Femur (tissue), 1 donor: ENCODE measurements at regions not wholly inside any gene's neighbourhood (a gene's known extent, or its start where the extent isn't known, plus 50 kb on each side); places are given as distances from the start of the nearest gene placed in this dataset.
"Not testable (repeated sequence)": the region's sequence is repeated elsewhere in the genome, so short reads cannot be mapped to it uniquely, and the experiment has no call there.

Source experiments
- DNase-seq: peaks from one replicate; pipeline ENCODE4 v3.0.0-alpha.2; 2017

DNA sequence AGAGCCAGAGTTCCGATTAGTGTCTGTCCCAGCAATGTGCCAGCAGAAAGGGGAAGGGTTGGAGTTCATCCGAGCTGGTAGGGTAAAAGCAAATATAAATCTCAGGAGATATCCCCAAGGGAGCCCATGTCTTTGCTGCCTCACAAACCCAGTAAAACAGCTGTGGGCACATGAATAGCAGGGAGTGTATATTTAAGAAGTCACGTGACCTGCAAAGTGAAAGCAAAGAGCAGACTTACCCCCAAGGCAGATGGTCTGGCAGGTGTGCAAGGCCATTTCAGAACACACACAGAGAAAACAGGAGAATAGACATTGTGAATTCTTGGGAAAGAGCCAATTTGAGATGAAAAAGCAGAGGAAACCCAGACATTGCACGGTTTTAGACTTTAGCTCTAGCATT lies 653.4 kb downstream of the TGIF2LX start:
- DNase-seq: not testable (repeated sequence)

DNA sequence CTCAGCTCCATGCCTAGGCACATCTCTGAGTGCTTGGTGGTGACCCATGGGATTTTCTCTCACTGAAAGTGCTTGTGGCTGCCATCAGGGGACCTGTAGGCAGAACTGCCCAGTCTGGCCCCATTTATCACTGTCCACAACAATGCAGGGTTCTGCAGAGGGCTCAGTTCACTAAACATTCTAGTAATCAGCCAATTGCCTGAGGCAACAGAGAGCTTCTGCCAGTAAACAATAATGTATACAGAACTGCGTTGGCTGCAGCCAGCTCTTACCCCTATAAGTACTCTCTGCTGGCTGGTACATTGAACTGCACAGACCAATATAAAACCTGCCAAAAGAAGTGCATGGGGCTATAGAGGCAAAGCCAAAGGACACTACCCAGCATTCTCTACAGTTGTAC lies 680.2 kb downstream of the TGIF2LX start:
- DNase-seq: not testable (repeated sequence)

- DNase-seq: not testable (repeated sequence)
Measured at GRCh38 chrX:90605736-90606135, 684.0 kb downstream of the TGIF2LX start.

DNA sequence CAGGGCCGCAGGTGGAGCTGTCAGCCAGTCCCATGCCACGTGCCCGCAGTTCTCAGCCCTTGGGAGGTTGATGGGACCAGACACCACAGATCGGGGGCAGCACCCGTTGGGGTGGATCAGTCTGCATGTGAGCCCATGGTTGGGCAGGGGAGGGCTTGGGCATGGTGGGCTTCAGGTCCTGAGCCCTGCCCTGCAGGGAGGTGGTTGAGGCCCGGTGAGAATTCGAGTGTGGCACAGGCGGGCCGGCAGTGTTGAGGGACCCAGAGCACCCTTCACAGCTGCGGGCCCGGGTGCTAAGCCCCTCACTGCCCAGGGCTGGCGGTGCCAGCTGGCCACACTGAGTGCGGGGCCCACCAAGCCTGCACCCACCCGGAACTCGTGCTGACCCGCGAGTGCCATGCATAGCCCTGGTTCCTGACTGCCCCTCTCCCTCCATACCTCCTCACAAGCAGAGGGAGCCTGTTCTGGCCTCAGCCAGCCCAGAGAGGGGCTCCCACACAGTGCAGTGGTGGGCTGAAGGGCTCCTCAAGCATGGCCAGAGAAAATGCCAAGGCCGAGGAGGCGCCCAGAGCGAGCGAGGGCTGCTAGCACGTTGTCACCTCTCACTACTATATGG lies 696.1 kb downstream of the TGIF2LX start:
- no peak for DNase-seq

DNA sequence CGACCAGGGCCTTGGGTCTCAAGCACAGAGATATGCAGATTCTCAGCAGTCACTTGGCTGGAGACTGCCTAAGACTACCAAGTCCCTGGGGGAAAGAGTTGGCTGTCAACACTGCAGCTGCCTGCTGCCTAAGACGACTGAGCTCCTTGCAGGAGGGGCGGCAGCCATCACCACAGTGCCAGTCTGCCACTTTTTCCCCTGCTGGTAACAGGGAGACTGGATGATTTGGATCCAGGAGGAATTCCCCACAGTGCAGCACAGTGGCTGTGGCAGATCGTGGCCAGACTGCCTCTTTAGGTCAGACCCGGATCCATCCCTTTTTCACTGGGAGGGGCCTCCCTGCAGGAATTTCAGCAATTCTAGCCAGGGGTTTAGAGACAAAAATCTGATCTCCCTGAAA lies 743.5 kb downstream of the TGIF2LX start:
- DNase-seq: peak; percentile 9

- not testable (repeated sequence) for DNase-seq
Measured at GRCh38 chrX:90713552-90713951, 721.1 kb upstream of the PABPC5 start.

DNA sequence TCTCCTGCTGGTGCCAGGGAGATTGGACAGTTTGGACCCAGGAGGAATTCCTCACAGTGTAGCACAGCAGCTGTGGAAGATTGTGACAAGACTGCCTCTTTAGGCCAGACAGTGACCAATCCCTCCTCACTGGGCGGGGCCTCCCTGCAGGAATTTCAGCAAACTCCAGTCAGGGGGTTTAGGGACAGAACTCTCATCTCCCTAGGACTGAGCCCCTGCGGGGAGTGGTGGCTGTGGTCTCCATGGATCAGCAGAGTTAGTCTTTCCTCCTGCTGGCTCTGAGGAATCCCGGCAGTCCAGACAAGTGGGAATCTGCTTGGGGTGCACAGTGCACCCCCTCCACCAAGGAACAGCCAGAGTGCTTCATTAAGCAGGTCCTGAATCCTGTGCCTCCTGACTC lies 697.1 kb upstream of the PABPC5 start:
- DNase-seq: not testable (repeated sequence)

DNA sequence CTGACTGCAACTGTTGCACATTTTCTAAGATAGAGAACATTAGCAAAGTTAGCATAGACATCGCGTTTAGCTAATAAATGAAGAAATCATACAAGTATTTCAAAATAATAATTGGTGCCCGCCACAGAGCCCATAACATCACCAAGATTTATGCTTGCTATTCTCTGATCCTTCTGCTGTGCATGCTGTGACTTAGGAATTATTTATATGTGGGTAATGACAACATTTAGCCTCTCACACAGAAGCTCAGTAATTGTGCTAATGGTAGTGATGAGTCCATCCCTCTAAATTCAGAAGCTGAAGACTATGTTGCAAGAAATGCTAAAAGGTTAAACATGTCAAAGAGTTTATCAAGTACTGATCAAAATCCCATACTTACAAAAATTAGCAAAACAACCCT lies 677.0 kb upstream of the PABPC5 start:
- not testable (repeated sequence) for DNase-seq

DNA sequence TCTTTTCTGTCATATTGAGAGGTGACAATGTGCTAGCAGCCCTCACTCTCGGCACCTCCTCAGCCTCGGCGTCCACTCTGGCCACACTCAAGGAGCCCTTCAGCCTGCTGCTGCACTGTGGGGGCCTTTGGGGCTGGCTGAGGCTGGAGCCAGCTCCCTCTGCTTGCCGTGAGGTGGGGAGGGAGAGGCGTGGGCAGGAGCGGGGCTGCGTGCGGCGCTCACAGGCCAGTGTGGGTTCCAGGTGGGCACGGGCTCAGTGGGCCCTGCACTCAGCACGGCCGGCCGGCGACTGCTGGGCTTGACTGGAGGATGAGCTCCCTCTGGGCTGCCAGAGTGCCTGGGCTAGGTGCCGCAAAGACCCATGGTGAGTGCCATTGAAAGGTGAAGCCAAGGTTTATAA lies 669.2 kb upstream of the PABPC5 start:
- DNase-seq: not testable (repeated sequence)

GRCh38 chrX:90780286-90780789 lies 654.3 kb upstream of the PABPC5 start:
- DNase-seq: not testable (repeated sequence)
